WTC11 (cell line): ENCODE measurements at regions not wholly inside any gene's neighbourhood (a gene's known extent, or its start where the extent isn't known, plus 50 kb on each side); places are given as distances from the start of the nearest gene placed in this dataset.

Experiments used
- ATAC-seq: fragments of 200-7000 bp; cut with Tn5 transposase; 2 replicates; pipeline ENCODE4 v1.10.0; 2021; ENCODE audit warnings: mild to moderate bottlenecking, moderate library complexity
- CTCF ChIA-PET: fragments of 300-600 bp; sonication (Branson Sonifier 250); formaldehyde crosslinking; loops from one replicate; lab custom pipeline; 2021; ENCODE audit warnings: antibody characterized with exemption; lab: Charles Lee
- POLR2A ChIA-PET: fragments of 350-600 bp; sonication (Branson Sonifier 250); formaldehyde crosslinking; loops from one replicate; lab custom pipeline; 2021; ENCODE audit warnings: antibody characterized with exemption; lab: Charles Lee
- DNase-seq: peaks from one replicate; pipeline ENCODE4 v3.0.0; 2021; ENCODE audit warnings: low spot score
- H3K27ac Mint-ChIP-seq: 2 replicates; pipeline ENCODE4 v1.8.0; 2021; ENCODE audit warnings: mixed read lengths
- H3K27me3 Mint-ChIP-seq: 2 replicates; pipeline ENCODE4 v1.8.0; 2021; ENCODE audit warnings: low read depth, mild to moderate bottlenecking, moderate library complexity, mixed read lengths
- H3K36me3 Mint-ChIP-seq: 2 replicates; pipeline ENCODE4 v1.8.0; 2021; ENCODE audit warnings: mixed read lengths
- H3K4me1 Mint-ChIP-seq: 2 replicates; pipeline ENCODE4 v1.8.0; 2022; ENCODE audit warnings: mixed read lengths
- H3K4me3 Mint-ChIP-seq: 2 replicates; pipeline ENCODE4 v1.8.0; 2021; ENCODE audit warnings: mild to moderate bottlenecking, moderate library complexity, mixed read lengths
- H3K9me3 Mint-ChIP-seq: 2 replicates; pipeline ENCODE4 v1.8.0; 2021; ENCODE audit warnings: mixed read lengths
- ATF1 ChIP-seq: sonication (generic); formaldehyde crosslinking; IDR thresholded peaks from 2 replicates; pipeline ENCODE4 v1.8.1; 2023; ENCODE audit warnings: mild to moderate bottlenecking, moderate library complexity, missing genetic modification reagents
- CDX4 ChIP-seq: fragments of 250-450 bp; sonication (Bioruptor Pico); IDR thresholded peaks from 2 replicates; pipeline ENCODE4 v1.9.0; 2021; ENCODE audit warnings: moderate library complexity, mild to moderate bottlenecking, inconsistent platforms, borderline replicate concordance
- CTCF ChIP-seq: fragments of 200-600 bp; IDR thresholded peaks from 2 replicates; pipeline ENCODE4 v1.8.0; 2022; ENCODE audit warnings: antibody characterized with exemption
- FOXJ3 ChIP-seq: sonication (generic); formaldehyde crosslinking; IDR thresholded peaks from 2 replicates; pipeline ENCODE4 v1.9.0; 2021; ENCODE audit warnings: missing genetic modification reagents, mild to moderate bottlenecking, borderline replicate concordance
- MYBL2 ChIP-seq: sonication (generic); formaldehyde crosslinking; IDR thresholded peaks from 2 replicates; pipeline ENCODE4 v1.8.1; 2023; ENCODE audit warnings: mild to moderate bottlenecking, moderate library complexity, missing genetic modification reagents
- OVOL2 ChIP-seq: fragments of 250-450 bp; sonication (Bioruptor Pico); IDR thresholded peaks from 2 replicates; pipeline ENCODE4 v1.9.0; 2021; ENCODE audit warnings: mild to moderate bottlenecking, borderline replicate concordance
- PRRX2 ChIP-seq: fragments of 250-450 bp; sonication (Bioruptor Pico); IDR thresholded peaks from 2 replicates; pipeline ENCODE4 v1.8.0; 2021; ENCODE audit warnings: mild to moderate bottlenecking
- SOX15 ChIP-seq: fragments of 250-450 bp; sonication (Bioruptor Pico); IDR thresholded peaks from 2 replicates; pipeline ENCODE4 v1.9.0; 2021; ENCODE audit warnings: mild to moderate bottlenecking
- ZNF263 ChIP-seq: sonication (generic); formaldehyde crosslinking; IDR thresholded peaks from 2 replicates; pipeline ENCODE4 v1.8.1; 2022; ENCODE audit warnings: low read depth, mild to moderate bottlenecking, moderate library complexity, missing genetic modification reagents
- TF ChIP-seq, protein P1 (sequence below): fragments of 250-450 bp; sonication (Bioruptor Pico); IDR thresholded peaks from 2 replicates; pipeline ENCODE4 v1.9.0; 2021; ENCODE audit warnings: mild to moderate bottlenecking, borderline replicate concordance
- TF ChIP-seq, protein P2 (sequence below): sonication (generic); formaldehyde crosslinking; IDR thresholded peaks from 2 replicates; pipeline ENCODE4 v1.8.1; 2022; ENCODE audit warnings: mild to moderate bottlenecking, missing genetic modification reagents, moderate library complexity, borderline replicate concordance
- TF ChIP-seq, protein P3 (sequence below): sonication (generic); formaldehyde crosslinking; IDR thresholded peaks from 2 replicates; pipeline ENCODE4 v1.8.1; 2023; ENCODE audit warnings: mild to moderate bottlenecking, missing genetic modification reagents, borderline replicate concordance
- TF ChIP-seq, protein P4 (sequence below): fragments of 250-450 bp; sonication (Bioruptor Pico); IDR thresholded peaks from 2 replicates; pipeline ENCODE4 v1.9.0; 2021; ENCODE audit warnings: mild to moderate bottlenecking
- TF ChIP-seq, protein P5 (sequence below): sonication (generic); formaldehyde crosslinking; IDR thresholded peaks from 2 replicates; pipeline ENCODE4 v1.8.1; 2022; ENCODE audit warnings: mild to moderate bottlenecking, moderate library complexity, missing genetic modification reagents

DNA sequence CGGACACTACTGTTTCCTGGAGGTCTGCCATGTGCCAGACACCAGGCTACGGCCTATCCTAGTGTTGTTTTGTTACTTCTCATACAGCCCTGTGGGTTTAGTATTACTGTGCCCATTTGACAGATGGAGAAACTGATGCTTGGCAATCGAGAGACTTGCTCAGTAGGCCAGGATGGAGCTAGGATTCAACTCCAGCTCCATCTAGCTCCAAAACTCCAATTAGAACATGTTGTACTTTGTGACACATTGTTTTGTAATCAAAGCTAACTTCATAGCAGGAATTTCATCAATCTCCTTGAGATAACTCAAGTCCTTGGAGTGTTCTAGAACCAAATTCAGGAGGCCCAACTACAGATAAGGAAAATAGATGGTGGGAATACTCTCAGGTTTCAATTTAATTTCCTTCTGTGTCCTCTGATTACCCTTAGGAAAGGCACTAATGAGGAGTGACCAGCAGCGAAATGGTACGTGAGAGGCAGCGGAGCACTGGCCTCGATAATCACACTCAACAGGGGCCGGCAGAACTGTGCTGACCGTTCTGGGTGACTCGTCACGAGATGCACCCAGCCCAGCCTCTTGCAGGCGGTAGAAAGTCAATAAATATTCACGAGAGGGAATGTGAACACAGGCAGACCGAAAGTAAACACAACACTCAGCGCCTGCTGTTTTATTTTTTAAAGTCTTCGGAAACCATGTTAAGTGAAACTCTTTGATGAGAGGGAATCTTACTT is 269.6 kb upstream of the NEBL start:
- DNase-seq, result no peak
- CTCF ChIA-PET, result interaction anchor here (0.6 kb wide), 1 partner anchor 36 kb away, joined by 4 read pairs; no protein-coding TSS in a partner anchor
- peaks cover 22% of the 10 kb centered on the region for H3K36me3 Mint-ChIP-seq
- no peak for TF ChIP-seq ZNF263 (CRISPR knock-in tag)
- TF ChIP-seq SOX15 (CRISPR knock-in tag), result no peak
- TF ChIP-seq, protein P1, sequence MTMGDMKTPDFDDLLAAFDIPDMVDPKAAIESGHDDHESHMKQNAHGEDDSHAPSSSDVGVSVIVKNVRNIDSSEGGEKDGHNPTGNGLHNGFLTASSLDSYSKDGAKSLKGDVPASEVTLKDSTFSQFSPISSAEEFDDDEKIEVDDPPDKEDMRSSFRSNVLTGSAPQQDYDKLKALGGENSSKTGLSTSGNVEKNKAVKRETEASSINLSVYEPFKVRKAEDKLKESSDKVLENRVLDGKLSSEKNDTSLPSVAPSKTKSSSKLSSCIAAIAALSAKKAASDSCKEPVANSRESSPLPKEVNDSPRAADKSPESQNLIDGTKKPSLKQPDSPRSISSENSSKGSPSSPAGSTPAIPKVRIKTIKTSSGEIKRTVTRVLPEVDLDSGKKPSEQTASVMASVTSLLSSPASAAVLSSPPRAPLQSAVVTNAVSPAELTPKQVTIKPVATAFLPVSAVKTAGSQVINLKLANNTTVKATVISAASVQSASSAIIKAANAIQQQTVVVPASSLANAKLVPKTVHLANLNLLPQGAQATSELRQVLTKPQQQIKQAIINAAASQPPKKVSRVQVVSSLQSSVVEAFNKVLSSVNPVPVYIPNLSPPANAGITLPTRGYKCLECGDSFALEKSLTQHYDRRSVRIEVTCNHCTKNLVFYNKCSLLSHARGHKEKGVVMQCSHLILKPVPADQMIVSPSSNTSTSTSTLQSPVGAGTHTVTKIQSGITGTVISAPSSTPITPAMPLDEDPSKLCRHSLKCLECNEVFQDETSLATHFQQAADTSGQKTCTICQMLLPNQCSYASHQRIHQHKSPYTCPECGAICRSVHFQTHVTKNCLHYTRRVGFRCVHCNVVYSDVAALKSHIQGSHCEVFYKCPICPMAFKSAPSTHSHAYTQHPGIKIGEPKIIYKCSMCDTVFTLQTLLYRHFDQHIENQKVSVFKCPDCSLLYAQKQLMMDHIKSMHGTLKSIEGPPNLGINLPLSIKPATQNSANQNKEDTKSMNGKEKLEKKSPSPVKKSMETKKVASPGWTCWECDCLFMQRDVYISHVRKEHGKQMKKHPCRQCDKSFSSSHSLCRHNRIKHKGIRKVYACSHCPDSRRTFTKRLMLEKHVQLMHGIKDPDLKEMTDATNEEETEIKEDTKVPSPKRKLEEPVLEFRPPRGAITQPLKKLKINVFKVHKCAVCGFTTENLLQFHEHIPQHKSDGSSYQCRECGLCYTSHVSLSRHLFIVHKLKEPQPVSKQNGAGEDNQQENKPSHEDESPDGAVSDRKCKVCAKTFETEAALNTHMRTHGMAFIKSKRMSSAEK (CRISPR knock-in tag), result no peak
- TF ChIP-seq CDX4 (CRISPR knock-in tag), result no peak
- TF ChIP-seq PRRX2 (CRISPR knock-in tag), result no peak
- TF ChIP-seq CTCF, result no peak
- no peak for TF ChIP-seq OVOL2
- TF ChIP-seq, protein P2, sequence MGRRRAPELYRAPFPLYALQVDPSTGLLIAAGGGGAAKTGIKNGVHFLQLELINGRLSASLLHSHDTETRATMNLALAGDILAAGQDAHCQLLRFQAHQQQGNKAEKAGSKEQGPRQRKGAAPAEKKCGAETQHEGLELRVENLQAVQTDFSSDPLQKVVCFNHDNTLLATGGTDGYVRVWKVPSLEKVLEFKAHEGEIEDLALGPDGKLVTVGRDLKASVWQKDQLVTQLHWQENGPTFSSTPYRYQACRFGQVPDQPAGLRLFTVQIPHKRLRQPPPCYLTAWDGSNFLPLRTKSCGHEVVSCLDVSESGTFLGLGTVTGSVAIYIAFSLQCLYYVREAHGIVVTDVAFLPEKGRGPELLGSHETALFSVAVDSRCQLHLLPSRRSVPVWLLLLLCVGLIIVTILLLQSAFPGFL, result no peak
- TF ChIP-seq, protein P3, sequence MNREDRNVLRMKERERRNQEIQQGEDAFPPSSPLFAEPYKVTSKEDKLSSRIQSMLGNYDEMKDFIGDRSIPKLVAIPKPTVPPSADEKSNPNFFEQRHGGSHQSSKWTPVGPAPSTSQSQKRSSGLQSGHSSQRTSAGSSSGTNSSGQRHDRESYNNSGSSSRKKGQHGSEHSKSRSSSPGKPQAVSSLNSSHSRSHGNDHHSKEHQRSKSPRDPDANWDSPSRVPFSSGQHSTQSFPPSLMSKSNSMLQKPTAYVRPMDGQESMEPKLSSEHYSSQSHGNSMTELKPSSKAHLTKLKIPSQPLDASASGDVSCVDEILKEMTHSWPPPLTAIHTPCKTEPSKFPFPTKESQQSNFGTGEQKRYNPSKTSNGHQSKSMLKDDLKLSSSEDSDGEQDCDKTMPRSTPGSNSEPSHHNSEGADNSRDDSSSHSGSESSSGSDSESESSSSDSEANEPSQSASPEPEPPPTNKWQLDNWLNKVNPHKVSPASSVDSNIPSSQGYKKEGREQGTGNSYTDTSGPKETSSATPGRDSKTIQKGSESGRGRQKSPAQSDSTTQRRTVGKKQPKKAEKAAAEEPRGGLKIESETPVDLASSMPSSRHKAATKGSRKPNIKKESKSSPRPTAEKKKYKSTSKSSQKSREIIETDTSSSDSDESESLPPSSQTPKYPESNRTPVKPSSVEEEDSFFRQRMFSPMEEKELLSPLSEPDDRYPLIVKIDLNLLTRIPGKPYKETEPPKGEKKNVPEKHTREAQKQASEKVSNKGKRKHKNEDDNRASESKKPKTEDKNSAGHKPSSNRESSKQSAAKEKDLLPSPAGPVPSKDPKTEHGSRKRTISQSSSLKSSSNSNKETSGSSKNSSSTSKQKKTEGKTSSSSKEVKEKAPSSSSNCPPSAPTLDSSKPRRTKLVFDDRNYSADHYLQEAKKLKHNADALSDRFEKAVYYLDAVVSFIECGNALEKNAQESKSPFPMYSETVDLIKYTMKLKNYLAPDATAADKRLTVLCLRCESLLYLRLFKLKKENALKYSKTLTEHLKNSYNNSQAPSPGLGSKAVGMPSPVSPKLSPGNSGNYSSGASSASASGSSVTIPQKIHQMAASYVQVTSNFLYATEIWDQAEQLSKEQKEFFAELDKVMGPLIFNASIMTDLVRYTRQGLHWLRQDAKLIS (CRISPR knock-in tag), result no peak
- TF ChIP-seq MYBL2, result no peak
- ATAC-seq, result no peak
- peak overlapping the region; percentile 54 for H3K27ac Mint-ChIP-seq
- peaks cover 4% of the 10 kb centered on the region; the same call in 1 of the 2 replicates for H3K27me3 Mint-ChIP-seq
- POLR2A ChIA-PET, result no interaction called here
- peaks cover 23% of the 10 kb centered on the region for H3K9me3 Mint-ChIP-seq
- H3K4me1 Mint-ChIP-seq, result peaks cover 12% of the 10 kb centered on the region
- no peak overlapping the region for H3K4me3 Mint-ChIP-seq

- ChIA-PET CTCF (no interaction called here), POLR2A (no interaction called here)
- peaks cover 31% of the 10 kb centered on the region for H3K36me3 Mint-ChIP-seq
- H3K27me3 Mint-ChIP-seq, result no peaks in the 10 kb centered on the region
- ATAC-seq (no peak), DNase-seq (no peak)
- H3K9me3 Mint-ChIP-seq, result peaks cover 32% of the 10 kb centered on the region
- no peak overlapping the region for H3K27ac Mint-ChIP-seq
- H3K4me1 Mint-ChIP-seq, result peaks cover 10% of the 10 kb centered on the region
- no peak overlapping the region for H3K4me3 Mint-ChIP-seq
- TF ChIP-seq, protein P4, sequence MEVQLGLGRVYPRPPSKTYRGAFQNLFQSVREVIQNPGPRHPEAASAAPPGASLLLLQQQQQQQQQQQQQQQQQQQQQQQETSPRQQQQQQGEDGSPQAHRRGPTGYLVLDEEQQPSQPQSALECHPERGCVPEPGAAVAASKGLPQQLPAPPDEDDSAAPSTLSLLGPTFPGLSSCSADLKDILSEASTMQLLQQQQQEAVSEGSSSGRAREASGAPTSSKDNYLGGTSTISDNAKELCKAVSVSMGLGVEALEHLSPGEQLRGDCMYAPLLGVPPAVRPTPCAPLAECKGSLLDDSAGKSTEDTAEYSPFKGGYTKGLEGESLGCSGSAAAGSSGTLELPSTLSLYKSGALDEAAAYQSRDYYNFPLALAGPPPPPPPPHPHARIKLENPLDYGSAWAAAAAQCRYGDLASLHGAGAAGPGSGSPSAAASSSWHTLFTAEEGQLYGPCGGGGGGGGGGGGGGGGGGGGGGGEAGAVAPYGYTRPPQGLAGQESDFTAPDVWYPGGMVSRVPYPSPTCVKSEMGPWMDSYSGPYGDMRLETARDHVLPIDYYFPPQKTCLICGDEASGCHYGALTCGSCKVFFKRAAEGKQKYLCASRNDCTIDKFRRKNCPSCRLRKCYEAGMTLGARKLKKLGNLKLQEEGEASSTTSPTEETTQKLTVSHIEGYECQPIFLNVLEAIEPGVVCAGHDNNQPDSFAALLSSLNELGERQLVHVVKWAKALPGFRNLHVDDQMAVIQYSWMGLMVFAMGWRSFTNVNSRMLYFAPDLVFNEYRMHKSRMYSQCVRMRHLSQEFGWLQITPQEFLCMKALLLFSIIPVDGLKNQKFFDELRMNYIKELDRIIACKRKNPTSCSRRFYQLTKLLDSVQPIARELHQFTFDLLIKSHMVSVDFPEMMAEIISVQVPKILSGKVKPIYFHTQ, result no peak
- TF ChIP-seq FOXJ3, result no peak
- TF ChIP-seq CDX4 (CRISPR knock-in tag), result no peak
- no peak for TF ChIP-seq CTCF
- no peak for TF ChIP-seq ATF1 (CRISPR knock-in tag)
- TF ChIP-seq, protein P5, sequence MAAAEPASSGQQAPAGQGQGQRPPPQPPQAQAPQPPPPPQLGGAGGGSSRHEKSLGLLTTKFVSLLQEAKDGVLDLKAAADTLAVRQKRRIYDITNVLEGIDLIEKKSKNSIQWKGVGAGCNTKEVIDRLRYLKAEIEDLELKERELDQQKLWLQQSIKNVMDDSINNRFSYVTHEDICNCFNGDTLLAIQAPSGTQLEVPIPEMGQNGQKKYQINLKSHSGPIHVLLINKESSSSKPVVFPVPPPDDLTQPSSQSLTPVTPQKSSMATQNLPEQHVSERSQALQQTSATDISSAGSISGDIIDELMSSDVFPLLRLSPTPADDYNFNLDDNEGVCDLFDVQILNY (CRISPR knock-in tag), result no peak
Observed at GRCh38 chr10:21165489-21165888, 268.4 kb upstream of the NEBL start.
